Ectodermal cell (in vitro differentiated cells): ENCODE measurements at regions not wholly inside any gene's neighbourhood (a gene's known extent, or its start where the extent isn't known, plus 50 kb on each side); places are given as distances from the start of the nearest gene placed in this dataset.

ENCODE experiments used
- H3K27ac ChIP-seq: 2 replicates; pipeline ENCODE4 v1.7.0; 2013; ENCODE audit warnings: mild to moderate bottlenecking, low read depth, low read length; ENCODE audit not compliant: insufficient read depth, poor library complexity, severe bottlenecking
- H3K27me3 ChIP-seq: 2 replicates; pipeline ENCODE4 v1.7.0; 2013; ENCODE audit warnings: mild to moderate bottlenecking, low read length; ENCODE audit not compliant: insufficient read depth, control insufficient read depth, poor library complexity, severe bottlenecking
- H3K36me3 ChIP-seq: one replicate; pipeline ENCODE4 v1.7.0; 2013; ENCODE audit warnings: low read length; ENCODE audit not compliant: control insufficient read depth, insufficient read depth
- H3K4me1 ChIP-seq: one replicate; pipeline ENCODE4 v1.7.0; 2013; ENCODE audit warnings: low read length; ENCODE audit not compliant: control insufficient read depth, insufficient read depth
- H3K4me3 ChIP-seq: 2 replicates; pipeline ENCODE4 v1.7.0; 2013; ENCODE audit warnings: low read depth, low read length, control low read depth; ENCODE audit not compliant: insufficient read depth
- H3K9me3 ChIP-seq: 2 replicates; pipeline ENCODE4 v1.7.0; 2013; ENCODE audit warnings: mild to moderate bottlenecking, low read length, moderate library complexity; ENCODE audit not compliant: control insufficient read depth
- WGBS, 2 experiments: methylation state at CpG; one replicate each; pipeline ENCODE4 v1.1.7; 2013; ENCODE audit warnings: missing lambda C conversion rate in 2 of 2; 5-methylcytosine and 5-hydroxymethylcytosine counted together

GRCh38 chr15:47609693-47610092 lies 107.6 kb upstream of the SEMA6D start:
- no peaks in the 10 kb centered on the region for H3K27me3 ChIP-seq
- H3K9me3 ChIP-seq = no peaks in the 10 kb centered on the region
- H3K4me3 ChIP-seq = no peak overlapping the region
- H3K36me3 ChIP-seq = no peaks in the 10 kb centered on the region
- WGBS, 2 experiments = 92 to 94% methylated on average over 2 of the region's 2 CpGs
- H3K4me1 ChIP-seq = no peaks in the 10 kb centered on the region
- no peak overlapping the region for H3K27ac ChIP-seq

- Histone ChIP-seq H3K4me3 (no peak overlapping the region), H3K4me1 (no peaks in the 10 kb centered on the region), H3K9me3 (no peaks in the 10 kb centered on the region), H3K27me3 (no peaks in the 10 kb centered on the region), H3K27ac (no peak overlapping the region), H3K36me3 (no peaks in the 10 kb centered on the region)
- 96 to 98% methylated on average over 2 of the region's 2 CpGs for WGBS, 2 experiments
These were observed 106.6 kb upstream of the SEMA6D start for GRCh38 chr15:47610736-47611135.

DNA sequence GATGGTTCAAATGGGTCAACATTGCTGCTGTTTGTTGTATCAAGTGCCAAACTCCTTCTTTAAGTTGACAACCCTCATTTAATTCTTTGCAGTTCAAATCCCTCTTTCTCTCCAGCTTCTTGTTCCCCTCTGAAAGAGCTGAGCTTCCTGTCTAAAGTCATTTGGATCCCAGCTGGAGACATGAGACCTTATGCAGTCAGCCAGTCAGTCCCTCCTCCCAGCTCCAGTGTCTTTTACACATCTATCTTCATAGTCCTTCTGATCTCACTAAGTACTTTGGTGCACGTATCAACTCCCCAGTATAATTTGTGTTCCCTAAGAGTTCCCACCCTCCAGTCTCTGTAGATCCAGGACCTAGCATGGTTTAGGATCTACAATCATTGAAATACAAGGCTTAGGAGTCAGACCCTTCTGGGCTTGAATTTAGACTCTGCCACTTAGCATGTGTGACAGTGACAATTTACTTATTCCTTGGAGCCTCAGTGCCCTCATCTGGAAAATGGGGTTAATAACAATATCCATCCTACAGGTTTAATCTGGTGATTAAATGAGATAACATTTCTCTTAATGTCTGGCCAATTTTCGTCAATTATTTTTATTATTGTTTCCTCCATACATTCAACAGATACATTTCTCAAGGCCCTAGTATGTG lies 102.8 kb upstream of the SEMA6D start:
- WGBS, 2 experiments = 75 to 85% methylated on average over 2 of the region's 2 CpGs
- Histone ChIP-seq H3K4me1 (peaks cover 17% of the 10 kb centered on the region), H3K27ac (no peak overlapping the region)

DNA sequence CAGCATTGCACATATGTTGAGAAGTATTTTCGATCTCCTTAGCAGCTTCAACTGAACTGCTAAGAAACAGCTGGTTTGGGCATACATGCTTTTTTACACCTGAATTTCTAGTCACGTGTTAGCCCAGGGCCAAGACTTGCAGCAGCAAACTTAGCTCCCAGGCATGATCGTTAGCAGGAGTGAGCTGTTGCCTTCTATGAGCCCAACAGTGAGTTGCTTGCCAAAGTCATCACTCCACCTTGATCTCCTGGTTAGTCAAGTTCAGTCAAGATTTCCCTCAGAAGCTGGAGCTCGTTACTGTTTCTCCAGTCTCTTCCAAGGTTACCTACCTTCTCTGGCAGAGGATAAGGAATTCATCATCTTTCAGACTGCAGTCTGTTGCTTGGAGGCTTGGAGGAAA lies 100.4 kb upstream of the SEMA6D start:
- Histone ChIP-seq H3K36me3 (no peaks in the 10 kb centered on the region), H3K27me3 (no peaks in the 10 kb centered on the region), H3K4me1 (peaks cover 17% of the 10 kb centered on the region), H3K9me3 (no peaks in the 10 kb centered on the region), H3K27ac (no peak overlapping the region), H3K4me3 (no peak overlapping the region)
- 96 to 98% methylated on average over 4 of the region's 4 CpGs for WGBS, 2 experiments

More for the DNA sequence above, 102.8 kb upstream of the SEMA6D start:
- no peak overlapping the region for H3K4me3 ChIP-seq
- H3K27me3 ChIP-seq = no peaks in the 10 kb centered on the region
- H3K36me3 ChIP-seq = no peaks in the 10 kb centered on the region
- no peaks in the 10 kb centered on the region for H3K9me3 ChIP-seq

DNA sequence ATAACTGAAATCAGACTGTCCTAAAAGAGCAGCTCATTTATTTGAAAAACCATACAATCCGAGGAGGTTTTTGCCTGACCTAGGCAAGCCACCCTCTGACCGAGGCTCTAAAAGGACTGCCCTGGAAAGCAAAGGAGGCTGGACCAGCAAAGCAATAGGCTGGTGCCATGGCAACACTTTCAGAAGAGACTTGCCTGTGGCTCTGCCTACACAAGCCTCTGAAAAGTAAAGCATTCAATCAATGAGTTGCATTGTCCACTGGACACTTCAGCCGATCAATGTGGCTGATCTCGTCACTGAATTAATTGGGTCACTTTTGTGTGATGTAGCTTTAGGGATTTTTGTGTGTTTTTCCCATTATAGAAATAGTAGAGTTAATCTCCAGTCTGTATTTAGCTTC lies 99.1 kb upstream of the SEMA6D start:
- Histone ChIP-seq H3K27me3 (no peaks in the 10 kb centered on the region), H3K27ac (no peak overlapping the region), H3K36me3 (no peaks in the 10 kb centered on the region), H3K4me3 (no peak overlapping the region), H3K9me3 (no peaks in the 10 kb centered on the region), H3K4me1 (peaks cover 20% of the 10 kb centered on the region)
- 39 to 43% methylated on average over 4 of the region's 4 CpGs for WGBS, 2 experiments

- 90 to 97% methylated on average over 7 of the region's 7 CpGs for WGBS, 2 experiments
- Histone ChIP-seq H3K9me3 (no peaks in the 10 kb centered on the region), H3K4me3 (no peak overlapping the region), H3K4me1 (peaks cover 20% of the 10 kb centered on the region), H3K27me3 (no peaks in the 10 kb centered on the region), H3K36me3 (no peaks in the 10 kb centered on the region), H3K27ac (no peak overlapping the region)
These were observed 96.2 kb upstream of the SEMA6D start for GRCh38 chr15:47620960-47621681.

- Histone ChIP-seq H3K9me3 (no peaks in the 10 kb centered on the region), H3K27ac (no peak overlapping the region), H3K27me3 (no peaks in the 10 kb centered on the region), H3K4me3 (no peak overlapping the region), H3K36me3 (no peaks in the 10 kb centered on the region), H3K4me1 (peaks cover 20% of the 10 kb centered on the region)
- 86 to 94% methylated on average over 2 of the region's 2 CpGs for WGBS, 2 experiments
These were observed 95.2 kb upstream of the SEMA6D start for GRCh38 chr15:47622055-47622454.

- H3K4me1 ChIP-seq = peaks cover 3% of the 10 kb centered on the region
- H3K4me3 ChIP-seq = no peak overlapping the region
- no peak overlapping the region for H3K27ac ChIP-seq
- no peaks in the 10 kb centered on the region for H3K9me3 ChIP-seq
- no peaks in the 10 kb centered on the region for H3K27me3 ChIP-seq
- no peaks in the 10 kb centered on the region for H3K36me3 ChIP-seq
These were observed 92.8 kb upstream of the SEMA6D start for GRCh38 chr15:47624503-47624902.

- H3K9me3 ChIP-seq = no peaks in the 10 kb centered on the region
- no peaks in the 10 kb centered on the region for H3K27me3 ChIP-seq
- 84 to 89% methylated on average over 1 of the region's 1 CpG for WGBS, 2 experiments
These were observed 78.3 kb upstream of the SEMA6D start for GRCh38 chr15:47639042-47639441.

DNA sequence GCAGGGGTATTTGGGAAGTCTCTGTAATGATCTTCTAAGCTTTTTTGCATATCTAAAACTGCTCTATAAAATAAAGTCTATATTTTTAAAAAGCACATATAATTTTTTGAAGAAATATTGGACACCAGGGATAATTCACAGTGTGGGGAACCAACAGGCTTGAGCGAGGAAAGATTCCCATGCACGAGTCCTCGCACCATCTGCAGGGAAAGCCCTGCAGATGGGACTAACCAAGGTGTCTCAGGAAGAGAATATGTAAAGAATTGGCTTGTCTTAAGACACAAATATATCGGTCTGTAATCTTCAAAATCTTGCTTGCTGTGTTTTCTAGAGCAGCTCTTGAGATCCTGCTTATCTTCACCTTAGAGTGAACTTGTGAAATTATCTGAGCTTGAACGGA lies 77.2 kb upstream of the SEMA6D start:
- H3K36me3 ChIP-seq = no peaks in the 10 kb centered on the region
- no peaks in the 10 kb centered on the region for H3K27me3 ChIP-seq
- no peak overlapping the region for H3K4me3 ChIP-seq
- H3K9me3 ChIP-seq = no peaks in the 10 kb centered on the region
- no peak overlapping the region for H3K27ac ChIP-seq
- 94 to 95% methylated on average over 5 of the region's 5 CpGs for WGBS, 2 experiments
- peaks cover 5% of the 10 kb centered on the region for H3K4me1 ChIP-seq

More at GRCh38 chr15:47639042-47639441, 78.3 kb upstream of the SEMA6D start:
- Histone ChIP-seq H3K27ac (no peak overlapping the region), H3K4me3 (no peak overlapping the region), H3K4me1 (peaks cover 5% of the 10 kb centered on the region), H3K36me3 (no peaks in the 10 kb centered on the region)
